HG03442 (cell line): ENCODE measurements at regions not wholly inside any gene's neighbourhood (a gene's known extent, or its start where the extent isn't known, plus 50 kb on each side); places are given as distances from the start of the nearest gene placed in this dataset.
"Not testable (repeated sequence)": the region's sequence is repeated elsewhere in the genome, so short reads cannot be mapped to it uniquely, and the experiment has no call there.

Source experiments
- ATAC-seq: cut with Tn5 transposase; IDR thresholded peaks from one replicate; pipeline ENCODE4 v1.9.1; 2021; ENCODE audit warnings: mild to moderate bottlenecking, moderate library complexity; ENCODE audit not compliant: unreplicated experiment

DNA sequence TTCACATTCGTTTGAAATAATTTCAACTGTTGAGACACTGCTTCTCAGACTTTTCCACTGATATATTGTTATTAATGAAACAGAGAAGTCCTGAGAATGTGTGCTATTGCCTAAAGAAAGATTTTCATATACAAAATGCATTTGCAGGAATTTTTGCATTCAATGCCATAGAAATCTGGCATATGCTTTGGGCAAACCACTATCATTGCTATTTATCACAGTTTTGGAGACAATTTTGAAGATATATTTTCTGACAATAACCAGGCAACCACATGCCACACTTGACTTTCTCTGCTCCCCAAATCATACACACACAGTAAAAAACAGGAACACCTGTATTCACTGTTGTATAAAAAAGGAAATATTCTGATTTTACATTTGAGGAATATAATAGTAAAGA lies 1303.7 kb upstream of the IGFBP7 start:
- no peak for ATAC-seq

GRCh38 chr4:58411904-58412303 lies 1301.7 kb upstream of the IGFBP7 start:
- no peak for ATAC-seq

- ATAC-seq, result no peak
Measured at GRCh38 chr4:58406762-58407161, 1296.6 kb upstream of the IGFBP7 start.

DNA sequence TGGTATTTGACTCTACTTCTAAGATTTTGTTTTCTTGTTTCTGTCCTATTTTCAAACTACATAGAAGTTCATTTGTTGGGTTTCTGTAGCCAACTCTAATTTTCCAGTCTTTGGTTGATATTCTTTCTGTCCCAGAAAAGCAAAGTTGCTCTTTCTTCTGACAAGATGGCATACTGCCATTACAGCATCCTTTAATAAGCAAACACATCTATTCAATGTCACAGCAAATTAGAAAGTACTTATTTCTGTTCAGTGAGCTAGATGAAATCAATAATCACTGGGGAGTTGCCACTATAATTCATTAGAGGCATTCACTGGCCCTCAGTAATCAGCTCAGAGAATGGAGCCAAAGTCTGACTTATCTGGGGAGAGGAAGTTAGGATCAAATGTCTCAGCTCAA lies 1258.0 kb upstream of the IGFBP7 start:
- no peak for ATAC-seq

DNA sequence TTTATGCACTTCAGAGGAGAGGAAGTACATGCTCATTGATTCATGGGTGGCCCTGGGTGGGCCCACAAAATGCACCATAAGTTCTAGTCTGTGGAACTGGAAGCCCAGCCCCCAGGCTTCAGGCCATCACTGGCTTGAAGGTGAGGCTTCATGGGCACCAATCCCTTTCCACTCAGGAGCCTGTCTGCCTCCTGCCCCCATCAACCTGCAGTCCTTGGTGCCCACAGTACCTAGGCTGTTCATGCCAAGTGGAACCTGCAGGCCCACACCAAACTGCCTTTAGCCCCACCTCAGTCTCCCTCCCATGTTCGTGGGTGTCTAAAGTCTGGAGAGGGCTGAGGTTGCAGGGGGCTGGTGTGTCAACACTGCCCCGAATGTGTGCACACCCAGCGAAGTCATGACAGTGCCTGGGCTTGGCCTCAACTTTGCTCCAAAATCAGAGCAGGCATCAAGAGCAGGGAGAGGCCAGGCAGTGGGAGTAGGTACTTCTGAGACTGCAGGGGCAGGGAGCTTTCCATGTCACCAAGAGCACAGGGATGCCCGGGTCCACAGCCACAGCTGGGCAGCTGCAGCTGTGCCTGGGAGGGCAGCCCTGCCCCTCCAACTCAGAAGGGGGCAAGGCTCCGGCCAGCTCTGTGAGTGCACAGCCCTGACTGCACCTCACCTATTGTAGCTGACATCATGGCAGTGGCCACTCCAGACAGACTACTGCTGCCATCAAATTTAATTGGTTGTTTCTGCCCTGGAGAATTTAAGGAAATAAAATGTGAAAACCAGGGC lies 1250.4 kb upstream of the IGFBP7 start:
- no peak for ATAC-seq

DNA sequence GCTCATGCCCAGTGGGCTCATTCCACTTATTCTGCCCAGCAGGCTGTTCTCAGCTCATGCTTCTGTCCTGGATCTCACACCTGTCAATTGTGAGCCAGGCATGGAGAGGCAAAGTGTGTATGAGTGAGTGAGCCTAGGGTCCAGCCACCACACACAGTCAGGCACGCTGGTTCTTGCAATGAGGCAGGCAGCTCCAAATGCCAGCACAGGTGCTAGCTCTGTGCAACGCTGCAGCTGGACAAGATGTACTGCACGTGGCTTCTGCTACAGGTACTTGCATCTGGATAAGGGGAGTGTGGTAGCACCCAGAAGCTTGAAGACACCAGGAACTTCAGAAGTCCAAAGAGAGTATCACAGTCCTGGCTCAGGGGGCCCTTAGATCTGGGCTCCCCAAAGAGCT lies 1249.4 kb upstream of the IGFBP7 start:
- no peak for ATAC-seq

DNA sequence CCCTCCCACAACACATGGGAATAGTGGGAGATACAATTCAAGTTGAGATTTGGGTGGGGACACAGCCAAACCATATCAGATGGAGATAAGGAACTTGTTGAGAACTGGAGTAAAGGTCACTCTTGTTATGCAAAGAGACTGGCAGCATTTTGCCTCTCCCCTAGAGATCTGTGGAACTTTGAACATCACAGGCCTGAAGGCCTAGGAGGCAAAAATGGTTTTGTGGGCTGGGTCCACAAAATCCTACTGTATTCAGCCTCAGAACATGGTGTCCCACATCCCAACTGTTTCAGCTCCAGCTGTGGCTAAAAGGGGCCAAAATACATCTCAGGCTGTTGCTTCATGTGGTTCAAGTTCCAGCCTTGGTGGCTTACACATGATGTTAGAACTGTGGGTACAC lies 1247.8 kb upstream of the IGFBP7 start:
- no peak for ATAC-seq

- ATAC-seq, result no peak
Measured at GRCh38 chr4:58325070-58325469, 1214.9 kb upstream of the IGFBP7 start.

DNA sequence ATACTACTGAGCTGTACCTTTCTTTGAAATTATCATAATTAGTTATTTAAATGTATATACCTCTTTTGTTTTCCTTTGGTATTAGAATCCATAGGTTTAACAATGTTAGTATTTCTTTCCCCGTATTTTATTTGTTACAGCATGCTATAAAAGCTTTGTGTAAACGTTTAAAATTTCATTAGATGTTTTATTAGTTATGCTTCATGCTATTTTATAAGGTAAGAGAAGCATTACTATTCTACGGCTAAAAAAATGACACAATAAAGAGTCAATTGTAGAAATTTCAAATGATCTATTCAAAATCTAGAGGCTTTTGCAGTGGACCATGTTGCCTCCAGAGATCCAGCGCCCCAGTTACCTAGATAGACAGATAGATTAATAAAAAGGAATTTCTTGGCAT lies 1203.3 kb upstream of the IGFBP7 start:
- ATAC-seq, result no peak

DNA sequence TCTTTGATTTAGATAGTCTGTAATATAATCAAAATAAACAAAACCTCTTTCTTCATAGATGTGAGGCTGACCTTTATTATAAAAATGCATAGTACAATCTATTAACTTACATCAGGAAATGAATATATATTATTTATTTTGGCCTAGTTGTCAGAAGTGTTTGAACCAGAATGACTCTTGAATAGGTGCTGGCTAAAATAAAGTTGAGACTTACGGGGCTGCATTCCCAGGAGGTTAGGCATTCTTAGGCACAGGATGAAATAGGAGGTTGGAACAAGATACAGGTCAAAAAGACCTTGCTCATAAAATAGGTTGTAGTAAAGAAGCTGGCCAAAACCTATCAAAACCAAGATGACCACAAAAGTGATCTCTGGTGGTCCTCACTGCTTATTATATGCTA lies 1193.3 kb upstream of the IGFBP7 start:
- ATAC-seq, result no peak

- no peak for ATAC-seq
Measured at GRCh38 chr4:58301376-58301999, 1191.3 kb upstream of the IGFBP7 start.

DNA sequence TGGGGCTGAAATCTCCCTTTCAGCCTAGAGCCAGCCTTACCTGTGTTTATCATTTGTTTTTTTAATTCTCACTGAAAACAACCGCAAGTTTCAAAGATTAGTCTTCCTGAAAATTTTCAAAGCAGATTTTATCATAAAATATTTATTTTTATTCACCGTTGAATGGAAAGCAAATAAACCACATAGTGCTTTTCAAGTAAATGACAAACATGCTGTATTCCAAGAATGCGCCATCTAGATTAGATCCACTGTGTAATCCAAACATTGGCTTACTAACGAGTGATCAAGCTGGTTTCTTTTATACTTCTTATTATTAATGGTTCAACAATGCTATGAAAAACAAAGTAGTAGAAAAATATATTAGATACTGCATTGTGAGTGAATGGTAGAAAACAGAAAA lies 1176.2 kb upstream of the IGFBP7 start:
- no peak for ATAC-seq

DNA sequence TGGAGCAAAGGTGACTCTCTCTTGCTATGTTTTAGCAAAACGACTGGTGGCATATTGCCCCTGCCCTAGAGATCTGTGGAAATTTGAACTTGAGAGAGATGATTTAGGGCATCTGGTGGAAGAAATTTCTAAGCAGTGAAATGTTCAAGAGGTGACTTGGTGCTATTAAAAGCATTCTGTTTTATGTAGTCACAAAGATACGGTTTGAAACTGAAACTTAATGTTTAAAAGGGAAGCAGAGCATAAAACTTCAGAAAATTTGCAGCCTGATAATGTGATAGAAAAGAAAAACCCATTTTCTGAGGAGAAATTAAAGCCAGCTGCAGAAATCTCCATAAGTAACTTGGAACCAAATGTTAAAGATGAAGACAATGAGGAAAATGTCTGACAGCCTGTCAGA lies 1170.7 kb upstream of the IGFBP7 start:
- ATAC-seq, result not testable (repeated sequence)

DNA sequence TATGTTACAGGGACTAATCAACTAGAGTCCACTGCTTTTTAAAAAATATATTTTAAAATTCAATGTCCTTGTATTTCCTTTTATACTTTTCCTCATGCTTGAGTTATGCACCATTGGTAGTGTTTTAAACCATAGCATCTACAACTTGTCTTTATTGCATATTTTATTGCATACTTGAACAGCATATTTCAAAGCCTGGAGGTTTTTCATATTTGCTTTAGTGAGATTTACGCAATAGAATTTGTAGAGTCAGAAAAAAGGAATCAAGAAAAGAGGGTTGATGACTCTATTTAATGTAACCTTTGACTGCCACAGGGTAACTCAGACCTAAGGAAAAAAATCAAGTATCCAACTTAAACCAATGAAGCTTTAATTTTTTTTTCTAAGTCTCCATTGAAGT lies 1165.7 kb upstream of the IGFBP7 start:
- ATAC-seq, result no peak

GRCh38 chr4:58274553-58274952 lies 1164.4 kb upstream of the IGFBP7 start:
- no peak for ATAC-seq

DNA sequence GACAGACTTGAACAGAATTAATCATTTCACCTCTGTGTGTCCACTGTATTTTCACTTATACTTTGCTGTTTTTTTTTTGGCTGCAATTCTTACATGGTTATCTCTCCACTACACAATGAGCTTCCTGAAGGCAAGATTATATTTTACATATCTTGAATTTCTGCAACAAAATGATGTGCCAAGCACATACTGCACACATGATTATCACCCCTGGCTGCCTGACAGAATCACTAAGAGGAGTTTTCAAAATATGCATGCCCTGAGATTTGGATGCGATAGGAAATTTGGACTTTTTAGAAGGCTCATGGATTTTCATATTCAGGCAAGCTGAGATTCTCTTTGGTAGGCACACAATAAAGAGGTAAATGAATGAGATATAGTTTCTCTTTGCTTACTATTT lies 1162.1 kb upstream of the IGFBP7 start:
- no peak for ATAC-seq

GRCh38 chr4:58265734-58266133 lies 1155.5 kb upstream of the IGFBP7 start:
- ATAC-seq, result no peak

- no peak for ATAC-seq
Measured at GRCh38 chr4:58261526-58261925, 1151.3 kb upstream of the IGFBP7 start.

GRCh38 chr4:58254291-58254690 lies 1144.1 kb upstream of the IGFBP7 start:
- ATAC-seq, result no peak

DNA sequence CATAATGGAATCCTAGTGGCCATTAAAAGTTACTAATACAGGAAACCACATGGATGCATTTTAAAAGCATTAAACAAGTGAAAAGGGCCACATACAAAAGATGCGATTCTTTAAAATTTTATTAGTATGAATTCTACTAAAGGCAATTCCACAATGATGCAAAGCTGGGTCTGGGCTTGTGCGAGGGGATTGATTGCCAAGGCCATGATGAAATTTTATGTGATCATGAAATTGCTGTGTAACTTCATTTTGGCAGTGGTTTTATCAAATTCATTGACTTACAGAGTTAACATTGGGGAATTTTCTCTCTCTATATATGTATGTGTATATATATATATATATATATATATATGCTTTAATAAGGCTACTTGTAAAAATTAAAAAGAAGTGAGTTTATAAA lies 1142.5 kb upstream of the IGFBP7 start:
- no peak for ATAC-seq

- ATAC-seq, result no peak
Measured at GRCh38 chr4:58247792-58248191, 1137.6 kb upstream of the IGFBP7 start.

DNA sequence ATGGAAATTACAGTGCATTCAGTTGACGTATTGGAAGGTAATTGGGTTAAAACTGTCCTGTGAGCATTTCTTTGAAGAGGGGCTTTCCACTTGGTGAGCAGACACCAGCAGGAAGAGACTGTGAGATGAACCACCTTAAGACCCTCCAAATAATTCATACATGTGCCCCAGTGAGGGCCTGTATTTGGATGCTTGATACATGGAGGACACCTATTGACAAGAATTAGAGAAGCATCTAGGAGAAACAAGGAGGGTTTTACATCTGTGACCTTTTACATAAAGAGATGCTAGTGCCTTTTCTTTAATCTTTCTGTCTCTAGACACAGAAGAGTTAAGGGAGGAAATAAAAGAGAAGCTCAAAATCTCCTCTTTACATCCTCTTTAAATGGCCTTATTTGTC lies 1115.3 kb upstream of the IGFBP7 start:
- no peak for ATAC-seq

DNA sequence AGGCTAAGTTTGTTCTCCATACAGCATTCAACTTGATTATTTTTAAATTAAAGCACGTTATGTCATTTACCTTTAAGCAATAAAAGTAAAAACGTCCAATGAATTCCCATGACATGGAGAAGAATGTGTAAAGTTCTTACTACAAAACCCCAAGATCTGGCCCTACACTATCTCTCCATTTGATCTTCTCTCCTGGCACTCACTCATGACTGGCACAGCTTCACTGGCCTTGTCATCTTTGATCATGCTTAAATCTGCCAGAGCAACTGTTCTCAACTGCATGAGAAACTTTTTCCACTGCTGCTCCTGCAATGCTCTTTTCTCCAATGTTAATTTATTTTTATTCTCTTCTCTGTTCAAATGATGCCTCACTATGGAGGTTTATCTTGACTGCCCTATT lies 1109.0 kb upstream of the IGFBP7 start:
- no peak for ATAC-seq
